Lower lobe of right lung (tissue), 2 donors: ENCODE measurements at regions not wholly inside any gene's neighbourhood (a gene's known extent, or its start where the extent isn't known, plus 50 kb on each side); places are given as distances from the start of the nearest gene placed in this dataset.
A peak's percentile ranks its signal among the peaks of the same experiment; 100 is the strongest.

Source experiments
- ATAC-seq, 2 donors: fragments of 200-7000 bp; cut with Tn5 transposase; one replicate each; pipeline ENCODE4 v1.9.1; 2020 to 2022; ENCODE audit warnings: mild to moderate bottlenecking in 2 of 2, moderate library complexity in 2 of 2
- DNase-seq: peaks from one replicate; pipeline ENCODE4 v3.0.0-alpha.2; 2020
- H3K27ac ChIP-seq: fragments of 200-600 bp; one replicate; pipeline ENCODE4 v1.8.0; 2022
- H3K27me3 ChIP-seq: fragments of 200-600 bp; one replicate; pipeline ENCODE4 v1.8.0; 2022; ENCODE audit warnings: low read depth
- H3K36me3 ChIP-seq: fragments of 200-600 bp; one replicate; pipeline ENCODE4 v1.8.0; 2022; ENCODE audit warnings: mild to moderate bottlenecking
- H3K4me1 ChIP-seq: fragments of 200-600 bp; one replicate; pipeline ENCODE4 v1.8.0; 2022
- H3K4me3 ChIP-seq: fragments of 200-600 bp; one replicate; pipeline ENCODE4 v1.8.0; 2022; ENCODE audit warnings: mild to moderate bottlenecking
- H3K9me3 ChIP-seq: fragments of 200-600 bp; one replicate; pipeline ENCODE4 v1.8.0; 2022
- CTCF ChIP-seq: fragments of 200-600 bp; IDR thresholded peaks from one replicate; pipeline ENCODE4 v1.8.0; 2022; ENCODE audit warnings: antibody characterized with exemption, mild to moderate bottlenecking
- intact Hi-C: fragments of 100-400 bp; cut with DNase I; formaldehyde crosslinking; loops from one replicate; pipeline ENCODE4 v1.11.0; 2022
- donor health status: DM: no; HTN: yes; CAD: no; lungs with severe emphysema.

- TF ChIP-seq CTCF, result no peak
- Histone ChIP-seq H3K36me3 (no peaks in the 10 kb centered on the region), H3K4me3 (no peak overlapping the region), H3K27me3 (no peaks in the 10 kb centered on the region), H3K27ac (no peak overlapping the region), H3K9me3 (peaks cover 5% of the 10 kb centered on the region), H3K4me1 (peaks cover 4% of the 10 kb centered on the region)
- no peak for ATAC-seq
- no peak for DNase-seq
- intact Hi-C loops, result no loop called here
These were observed 88.1 kb upstream of the KMT2C start for GRCh38 chr7:152523916-152524315.

GRCh38 chr7:152522571-152523067 lies 86.8 kb upstream of the KMT2C start:
- peak overlapping the region; percentile 17 for H3K4me3 ChIP-seq
- peaks cover 5% of the 10 kb centered on the region for H3K9me3 ChIP-seq
- no peaks in the 10 kb centered on the region for H3K36me3 ChIP-seq
- intact Hi-C loops, result no loop called here
- no peak for TF ChIP-seq CTCF
- H3K27me3 ChIP-seq, result no peaks in the 10 kb centered on the region
- DNase-seq (no peak), ATAC-seq (no peak)
- H3K27ac ChIP-seq, result no peak overlapping the region
- H3K4me1 ChIP-seq, result peaks cover 4% of the 10 kb centered on the region

GRCh38 chr7:152521420-152522337 lies 85.9 kb upstream of the KMT2C start:
- no peak for TF ChIP-seq CTCF
- Histone ChIP-seq H3K27me3 (no peaks in the 10 kb centered on the region), H3K36me3 (no peaks in the 10 kb centered on the region), H3K4me1 (peaks cover 4% of the 10 kb centered on the region), H3K4me3 (no peak overlapping the region), H3K9me3 (peaks cover 5% of the 10 kb centered on the region), H3K27ac (no peak overlapping the region)
- intact Hi-C loops, result no loop called here
- DNase-seq (no peak), ATAC-seq (no peak)

- no peak for DNase-seq
- Histone ChIP-seq H3K36me3 (no peaks in the 10 kb centered on the region), H3K4me3 (no peak overlapping the region), H3K4me1 (peaks cover 4% of the 10 kb centered on the region), H3K27me3 (no peaks in the 10 kb centered on the region), H3K27ac (no peak overlapping the region), H3K9me3 (peaks cover 5% of the 10 kb centered on the region)
- intact Hi-C loops, result no loop called here
- TF ChIP-seq CTCF, result no peak
- ATAC-seq, result no peak
These were observed 85.1 kb upstream of the KMT2C start for GRCh38 chr7:152520861-152521302.

- H3K27me3 ChIP-seq, result no peaks in the 10 kb centered on the region
- no peak overlapping the region for H3K4me3 ChIP-seq
- no peak overlapping the region for H3K27ac ChIP-seq
- intact Hi-C loops, result no loop called here
- no peak for TF ChIP-seq CTCF
- ATAC-seq, result no peak
- no peak for DNase-seq
- H3K4me1 ChIP-seq, result peaks cover 4% of the 10 kb centered on the region
- H3K9me3 ChIP-seq, result peaks cover 5% of the 10 kb centered on the region
- no peaks in the 10 kb centered on the region for H3K36me3 ChIP-seq
These were observed 83.5 kb upstream of the KMT2C start for GRCh38 chr7:152519290-152519689.
